DND-41 (cell line): ENCODE measurements at regions not wholly inside any gene's neighbourhood (a gene's known extent, or its start where the extent isn't known, plus 50 kb on each side); places are given as distances from the start of the nearest gene placed in this dataset.

Experiments
- ATAC-seq: fragments of 200-7000 bp; cut with Tn5 transposase; 3 replicates; pipeline ENCODE4 v1.9.1; 2021; ENCODE audit warnings: low read depth; ENCODE audit not compliant: insufficient read depth
- DNase-seq: peaks from one replicate; pipeline ENCODE4 v3.0.0-alpha.2; 2020
- H2AFZ ChIP-seq: 2 replicates; pipeline ENCODE4 v1.6.0; 2012; ENCODE audit warnings: low read depth, low read length
- H3K27ac ChIP-seq: 2 replicates; pipeline ENCODE4 v1.5.1; 2012; ENCODE audit warnings: low read length, inconsistent platforms
- H3K27me3 ChIP-seq: fragments of 200-600 bp; sonication (generic); 2 replicates; pipeline ENCODE4 v1.6.0; 2012; ENCODE audit warnings: low read length, mild to moderate bottlenecking, inconsistent platforms; ENCODE audit not compliant: insufficient read depth, poor library complexity
- H3K36me3 ChIP-seq: 2 replicates; pipeline ENCODE4 v1.5.1; 2012; ENCODE audit warnings: low read length, inconsistent platforms; ENCODE audit not compliant: insufficient read depth
- H3K4me1 ChIP-seq: 2 replicates; pipeline ENCODE4 v1.5.1; 2012; ENCODE audit warnings: mild to moderate bottlenecking, low read length; ENCODE audit not compliant: insufficient read depth
- H3K4me2 ChIP-seq: 2 replicates; pipeline ENCODE4 v1.6.0; 2012; ENCODE audit warnings: mild to moderate bottlenecking, moderate library complexity, low read length, inconsistent platforms; ENCODE audit not compliant: insufficient read depth
- H3K4me3 ChIP-seq, 2 experiments: fragments of 200-600 bp in 1 of 2; shearing (Covaris generic) in 1 of 2; 2 replicates each; pipeline ENCODE4 v1.5.1; 2012 to 2016; ENCODE audit warnings: inconsistent platforms in 2 of 2, low read length in 2 of 2, mild to moderate bottlenecking in 2 of 2, low read depth in 1 of 2, moderate library complexity in 1 of 2
- H3K79me2 ChIP-seq: 2 replicates; pipeline ENCODE4 v1.6.0; 2012; ENCODE audit warnings: low read length, inconsistent platforms; ENCODE audit not compliant: insufficient read depth
- H3K9ac ChIP-seq: 2 replicates; pipeline ENCODE4 v1.6.0; 2012; ENCODE audit warnings: low read depth, mild to moderate bottlenecking, inconsistent platforms, low read length, moderate library complexity
- H3K9me3 ChIP-seq: 2 replicates; pipeline ENCODE4 v1.5.1; 2012; ENCODE audit warnings: low read length, moderate library complexity, mild to moderate bottlenecking, inconsistent platforms; ENCODE audit not compliant: insufficient read depth, severe bottlenecking
- H4K20me1 ChIP-seq: 2 replicates; pipeline ENCODE4 v1.6.0; 2012; ENCODE audit warnings: low read length; ENCODE audit not compliant: insufficient read depth
- CTCF ChIP-seq: IDR thresholded peaks from 2 replicates; pipeline ENCODE4 v1.5.1; 2012; ENCODE audit warnings: borderline replicate concordance, low read length, moderate library complexity, mild to moderate bottlenecking; ENCODE audit not compliant: poor library complexity, severe bottlenecking; ENCODE audit errors: extremely low read depth
- EZH2 ChIP-seq: IDR thresholded peaks from 3 replicates; pipeline ENCODE4 v1.6.1; 2012; ENCODE audit warnings: borderline replicate concordance, low read depth, mild to moderate bottlenecking, moderate library complexity, low read length, inconsistent platforms; ENCODE audit not compliant: severe bottlenecking

DNA sequence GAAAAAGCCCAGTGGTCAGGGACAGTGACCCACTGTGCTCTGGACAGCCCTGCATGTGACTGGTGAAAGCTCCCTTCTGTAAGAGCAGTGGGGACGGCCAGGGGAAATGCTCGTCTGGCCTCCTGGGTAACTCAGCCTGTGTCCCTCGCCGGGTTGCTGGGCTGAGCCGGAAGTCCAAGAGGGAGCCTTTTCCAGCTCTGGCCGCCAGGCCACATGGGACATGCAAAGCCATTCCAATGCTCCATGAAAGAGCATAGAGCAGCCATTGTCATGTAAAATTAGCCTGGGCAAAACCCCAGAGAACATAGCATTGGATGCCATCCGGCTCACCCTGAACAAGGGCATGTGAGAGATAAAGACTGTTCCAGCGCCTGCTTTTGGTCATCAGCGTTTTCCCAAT lies 64.9 kb upstream of the ADRB1 start:
- TF ChIP-seq EZH2 (no peak), CTCF (no peak)
- no peak for ATAC-seq
- Histone ChIP-seq H3K9ac (no peak overlapping the region), H4K20me1 (no peaks in the 10 kb centered on the region), H3K4me2 (no peak overlapping the region), H3K9me3 (no peaks in the 10 kb centered on the region), H3K36me3 (no peaks in the 10 kb centered on the region), H3K27me3 (no peaks in the 10 kb centered on the region), H3K27ac (no peak overlapping the region), H3K79me2 (no peaks in the 10 kb centered on the region), H3K4me1 (peaks cover 3% of the 10 kb centered on the region), H3K4me3 (no peak overlapping the region), H2AFZ (no peak overlapping the region)
- no peak for DNase-seq

GRCh38 chr10:113979409-113979808 lies 64.3 kb upstream of the ADRB1 start:
- H3K79me2 ChIP-seq, result no peaks in the 10 kb centered on the region
- DNase-seq (no peak), ATAC-seq (no peak)
- no peak overlapping the region for H3K4me2 ChIP-seq
- peaks cover 3% of the 10 kb centered on the region for H3K4me1 ChIP-seq
- no peaks in the 10 kb centered on the region for H3K27me3 ChIP-seq
- H3K9me3 ChIP-seq, result no peaks in the 10 kb centered on the region
- H3K27ac ChIP-seq, result no peak overlapping the region
- no peaks in the 10 kb centered on the region for H4K20me1 ChIP-seq
- H2AFZ ChIP-seq, result no peak overlapping the region
- no peak overlapping the region for H3K4me3 ChIP-seq
- no peaks in the 10 kb centered on the region for H3K36me3 ChIP-seq
- no peak for TF ChIP-seq CTCF
- TF ChIP-seq EZH2, result no peak
- no peak overlapping the region for H3K9ac ChIP-seq

DNA sequence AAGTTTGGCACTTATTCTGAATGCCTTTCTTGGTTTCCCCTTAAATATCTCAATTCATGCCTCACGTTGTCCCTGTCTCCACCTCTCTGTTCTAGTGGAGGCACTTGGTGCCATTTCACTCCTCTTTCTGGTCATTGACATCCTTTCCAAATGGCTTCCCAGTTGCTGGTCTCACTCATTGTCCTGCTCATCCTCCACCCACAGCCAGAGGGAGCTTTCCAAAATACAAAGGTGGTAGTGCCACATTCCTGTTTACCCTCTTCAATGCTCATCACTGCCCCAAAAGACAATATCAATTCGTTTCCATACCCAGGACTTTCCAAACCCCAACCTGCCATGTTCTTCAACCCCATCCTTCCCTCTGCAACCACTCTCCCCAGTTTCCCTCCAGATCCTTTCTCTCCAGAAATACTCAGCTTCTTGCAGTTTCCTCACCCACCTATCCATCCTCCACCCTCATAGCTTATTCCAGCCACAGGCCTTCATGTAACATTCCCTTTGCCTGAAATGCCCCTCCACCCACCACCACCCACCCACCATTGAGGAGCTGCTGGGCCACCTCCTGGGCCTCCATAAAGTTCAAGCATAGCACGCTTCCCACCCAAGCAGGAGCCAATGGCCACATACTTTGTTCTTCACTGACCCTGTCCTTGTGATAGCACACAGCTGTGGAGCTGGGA lies 63.1 kb upstream of the ADRB1 start:
- Histone ChIP-seq H3K27me3 (no peaks in the 10 kb centered on the region), H2AFZ (no peak overlapping the region)
- DNase-seq, result no peak

More for the DNA sequence above, 63.1 kb upstream of the ADRB1 start:
- H3K9ac ChIP-seq, result no peak overlapping the region
- no peaks in the 10 kb centered on the region for H3K9me3 ChIP-seq
- TF ChIP-seq EZH2 (no peak), CTCF (peak; percentile 39)
- H3K36me3 ChIP-seq, result no peaks in the 10 kb centered on the region
- H3K79me2 ChIP-seq, result no peaks in the 10 kb centered on the region
- H3K4me1 ChIP-seq, result peaks cover 3% of the 10 kb centered on the region
- no peak for ATAC-seq
- no peak overlapping the region for H3K4me3 ChIP-seq
- H4K20me1 ChIP-seq, result no peaks in the 10 kb centered on the region
- no peak overlapping the region for H3K4me2 ChIP-seq
- no peak overlapping the region for H3K27ac ChIP-seq
